GM12878 (cell line): ENCODE measurements at regions not wholly inside any gene's neighbourhood (a gene's known extent, or its start where the extent isn't known, plus 50 kb on each side); places are given as distances from the start of the nearest gene placed in this dataset.

Experiments
- ATAC-seq: fragments of 200-7000 bp; cut with Tn5 transposase; 3 replicates; pipeline ENCODE4 v1.9.1; 2020; ENCODE audit warnings: mild to moderate bottlenecking, moderate library complexity
- BruUV-seq: library from RNA; stranded (reverse); fragments of 400-500 nt; replicated peaks from 2 replicates; lab custom pipeline; 2021; lab: Mats Ljungman, UMichigan
- CTCF ChIA-PET: fragments of 300-600 bp; sonication (Branson Sonifier 250); formaldehyde crosslinking; extraction: SDS; loops from one replicate; lab custom pipeline; 2021; ENCODE audit warnings: inconsistent platforms; lab: Yijun Ruan, JAX
- POLR2A ChIA-PET: fragments of 350-600 bp; formaldehyde crosslinking; extraction: SDS; loops from one replicate; lab custom pipeline; 2021; ENCODE audit warnings: inconsistent platforms; lab: Charles Lee
- RAD21 ChIA-PET: fragments of 300-600 bp; sonication (Branson Sonifier 250); formaldehyde crosslinking; loops from one replicate; lab custom pipeline; 2023; ENCODE audit warnings: antibody characterized with exemption; ENCODE audit not compliant: unreplicated experiment; lab: Charles Lee
- SMC1A ChIA-PET: fragments of 300-600 bp; sonication (Branson Sonifier 250); formaldehyde crosslinking; loops from one replicate; lab custom pipeline; 2023; ENCODE audit not compliant: unreplicated experiment, uncharacterized antibody; lab: Charles Lee
- DNase-seq: peaks from one replicate; pipeline ENCODE4 v3.0.0-alpha.2; 2011; ENCODE audit warnings: low read depth, low spot score
- FAIRE-seq: peaks from 3 replicates; lab custom pipeline; 2011; peaks lifted over from hg19 to GRCh38; lab: Jason Lieb, UNC
- H2AFZ ChIP-seq: 2 replicates; pipeline ENCODE4 v1.6.0; 2011; ENCODE audit warnings: low read depth, low read length, control low read depth; ENCODE audit not compliant: control insufficient read depth
- H3K27ac ChIP-seq: 2 replicates; pipeline ENCODE4 v1.5.1; 2011; ENCODE audit warnings: control low read depth; ENCODE audit not compliant: control insufficient read depth, insufficient read depth
- H3K27me3 ChIP-seq, 2 experiments: replicated peaks in 1 of 2; 2 replicates each; pipeline versions ENCODE4 v1.6.0 to v1.6.1; 2011; ENCODE audit warnings: low read length in 1 of 2; ENCODE audit not compliant: control insufficient read depth in 2 of 2, insufficient read depth in 2 of 2
- H3K36me3 ChIP-seq, 2 experiments: 2 replicates each; pipeline ENCODE4 v1.5.1; 2011; ENCODE audit warnings: low read length in 1 of 2; ENCODE audit not compliant: control insufficient read depth in 2 of 2, insufficient read depth in 2 of 2
- H3K4me1 ChIP-seq: 2 replicates; pipeline ENCODE4 v1.6.1; 2011; ENCODE audit warnings: mild to moderate bottlenecking, low read length, moderate library complexity, mixed read lengths; ENCODE audit not compliant: control insufficient read depth, insufficient read depth
- H3K4me2 ChIP-seq: 2 replicates; pipeline ENCODE4 v1.6.0; 2011; ENCODE audit warnings: control low read depth; ENCODE audit not compliant: control insufficient read depth, insufficient read depth
- H3K4me3 ChIP-seq: fragments of 200-600 bp; sonication (generic); 2 replicates; pipeline ENCODE4 v1.5.1; 2016
- H3K79me2 ChIP-seq: 2 replicates; pipeline ENCODE4 v1.6.0; 2011; ENCODE audit warnings: low read length; ENCODE audit not compliant: control insufficient read depth, insufficient read depth
- H3K9ac ChIP-seq: 2 replicates; pipeline ENCODE4 v1.8.0; 2011; ENCODE audit warnings: low read length, control low read depth, mixed read lengths; ENCODE audit not compliant: control insufficient read depth, insufficient read depth
- H3K9me3 ChIP-seq: replicated peaks from 3 replicates; pipeline ENCODE4 v1.5.1; 2011; ENCODE audit warnings: mild to moderate bottlenecking, low read length; ENCODE audit not compliant: control insufficient read depth, insufficient read depth
- H4K20me1 ChIP-seq: 2 replicates; pipeline ENCODE4 v1.6.0; 2011; ENCODE audit not compliant: control insufficient read depth, insufficient read depth
- BHLHE40 ChIP-seq, 2 experiments: fragments of 450-650 bp in 1 of 2; IDR thresholded peaks; 2 replicates each; pipeline ENCODE4 v1.6.1; 2011 to 2017; ENCODE audit warnings: low read depth in 2 of 2, borderline replicate concordance in 1 of 2, improper control_type of control experiment in 1 of 2, low read length in 1 of 2, mild to moderate bottlenecking in 1 of 2
- GATAD2B ChIP-seq: fragments of 450-650 bp; conservative IDR thresholded peaks from 2 replicates; pipeline ENCODE4 v1.6.1; 2017; ENCODE audit warnings: low read depth, mild to moderate bottlenecking, moderate library complexity
- HDAC6 ChIP-seq: fragments of 200-600 bp; sonication (generic); IDR thresholded peaks from one replicate; pipeline ENCODE4 v1.8.0; 2017; ENCODE audit warnings: antibody characterized with exemption; ENCODE audit not compliant: unreplicated experiment
- MXI1 ChIP-seq: fragments of 150-350 bp; IDR thresholded peaks from 2 replicates; pipeline ENCODE4 v1.6.1; 2011; ENCODE audit warnings: low read depth, mild to moderate bottlenecking, inconsistent platforms, low read length, improper control_type of control experiment
- RBBP5 ChIP-seq: fragments of 200-600 bp; sonication (generic); conservative IDR thresholded peaks from 2 replicates; pipeline ENCODE4 v1.6.1; 2016
- RCOR1 ChIP-seq: conservative IDR thresholded peaks from 2 replicates; pipeline ENCODE4 v1.6.1; 2012; ENCODE audit warnings: low read depth, low read length, improper control_type of control experiment
- SIN3A ChIP-seq: IDR thresholded peaks from 2 replicates; pipeline ENCODE4 v1.6.1; 2012; ENCODE audit warnings: low read depth, low read length, improper control_type of control experiment
- SIX5 ChIP-seq: IDR thresholded peaks from 2 replicates; pipeline ENCODE4 v1.6.1; 2011; ENCODE audit warnings: mild to moderate bottlenecking, low read depth, low read length, moderate library complexity; ENCODE audit not compliant: severe bottlenecking
- SMARCA5 ChIP-seq: fragments of 450-650 bp; IDR thresholded peaks from 2 replicates; pipeline ENCODE4 v1.6.1; 2017; ENCODE audit warnings: mild to moderate bottlenecking
- SPI1 ChIP-seq: IDR thresholded peaks from 2 replicates; pipeline ENCODE4 v1.6.1; 2011; ENCODE audit warnings: low read depth, mild to moderate bottlenecking, low read length, moderate library complexity, borderline replicate concordance; ENCODE audit not compliant: insufficient read depth
- ZBTB40 ChIP-seq: fragments of 450-650 bp; IDR thresholded peaks from 2 replicates; pipeline ENCODE4 v1.6.1; 2016; ENCODE audit warnings: mild to moderate bottlenecking, moderate library complexity, borderline replicate concordance
- WGBS: methylation state at CpG from one replicate; pipeline ENCODE4 v1.1.6; 2016; ENCODE audit warnings: low lambda C conversion rate; ENCODE audit not compliant: insufficient replicate concordance, insufficient coverage; ENCODE audit errors: missing lambda C conversion rate; 5-methylcytosine and 5-hydroxymethylcytosine counted together
- in situ Hi-C: fragments of 300-500 bp; cut with MboI; formaldehyde crosslinking; loops from 9 replicates; pipeline ENCODE4 v1.14.3; 2018; ENCODE audit warnings: mixed read lengths
- intact Hi-C: fragments of 100-400 bp; cut with micrococcal nuclease; formaldehyde crosslinking; loops from one replicate; pipeline ENCODE4 v1.14.2; 2022; ENCODE audit not compliant: unreplicated experiment

- no peaks in the 10 kb centered on the region for H3K4me1 ChIP-seq
- no peak for DNase-seq
- no peak for TF ChIP-seq HDAC6
- TF ChIP-seq SPI1: peak; percentile 6; the same call in 1 of the 2 replicates
- TF ChIP-seq, all 136 proteins: peak for 1
- ChIA-PET CTCF (interaction anchor here (0.7 kb wide), 1 partner anchor 25 kb away, joined by 3 read pairs; no protein-coding TSS in a partner anchor), RAD21 (no interaction called here), SMC1A (no interaction called here), POLR2A (no interaction called here)
- H2AFZ ChIP-seq: no peak overlapping the region
- H3K36me3 ChIP-seq: no peaks in the 10 kb centered on the region
- H3K79me2 ChIP-seq: no peaks in the 10 kb centered on the region
- in situ Hi-C loops: no loop called here
- WGBS: 44% methylated on average over 3 of the region's 3 CpGs
- intact Hi-C loops: no loop called here
- H3K4me3 ChIP-seq: no peak overlapping the region
- H3K27me3 ChIP-seq: no peaks in the 10 kb centered on the region
- H3K9me3 ChIP-seq: no peaks in the 10 kb centered on the region
- H4K20me1 ChIP-seq: no peaks in the 10 kb centered on the region
- no peak overlapping the region for H3K9ac ChIP-seq
- ATAC-seq (no peak), FAIRE-seq (no peak)
- no peak overlapping the region for H3K4me2 ChIP-seq
- no TSS peak for BruUV-seq
- no peak overlapping the region for H3K27ac ChIP-seq
These were observed 374.2 kb downstream of the FBXO8 start for GRCh38 chr4:173909294-173909693.

GRCh38 chr4:173899813-173900212 lies 369.8 kb upstream of the HAND2 start:
- in situ Hi-C loops (no loop called here), intact Hi-C loops (no loop called here)
- H3K27me3 ChIP-seq: no peaks in the 10 kb centered on the region
- FAIRE-seq: no peak
- ChIA-PET RAD21 (no interaction called here), POLR2A (no interaction called here), SMC1A (no interaction called here), CTCF (no interaction called here)
- ATAC-seq: no peak
- H3K9ac ChIP-seq: no peak overlapping the region
- no peak overlapping the region for H3K4me3 ChIP-seq
- BruUV-seq: no TSS peak
- no peak overlapping the region for H3K27ac ChIP-seq
- H3K36me3 ChIP-seq: no peaks in the 10 kb centered on the region
- no peaks in the 10 kb centered on the region for H3K9me3 ChIP-seq
- H4K20me1 ChIP-seq: no peaks in the 10 kb centered on the region
- DNase-seq: no peak
- no peaks in the 10 kb centered on the region for H3K4me1 ChIP-seq
- H3K4me2 ChIP-seq: no peak overlapping the region
- H2AFZ ChIP-seq: no peak overlapping the region
- 15% methylated on average over 2 of the region's 2 CpGs for WGBS
- H3K79me2 ChIP-seq: no peaks in the 10 kb centered on the region
- TF ChIP-seq MXI1: no peak
- TF ChIP-seq RBBP5: no peak
- TF ChIP-seq GATAD2B: no peak
- no peak for TF ChIP-seq SIN3A
- TF ChIP-seq BHLHE40 (IDR thresholded peaks at IDR 0.05; ENCODE audit: borderline replicate concordance in 1 of 2, low read depth in 2 of 2, low read length in 1 of 2): no peak
- no peak for TF ChIP-seq ZBTB40
- TF ChIP-seq SIX5: no peak
- TF ChIP-seq SMARCA5: no peak
- TF ChIP-seq RCOR1: no peak
